ENCODE measurements at regions not wholly inside any gene's neighbourhood (a gene's known extent, or its start where the extent isn't known, plus 50 kb on each side); places are given as distances from the start of the nearest gene placed in this dataset.

DNA sequence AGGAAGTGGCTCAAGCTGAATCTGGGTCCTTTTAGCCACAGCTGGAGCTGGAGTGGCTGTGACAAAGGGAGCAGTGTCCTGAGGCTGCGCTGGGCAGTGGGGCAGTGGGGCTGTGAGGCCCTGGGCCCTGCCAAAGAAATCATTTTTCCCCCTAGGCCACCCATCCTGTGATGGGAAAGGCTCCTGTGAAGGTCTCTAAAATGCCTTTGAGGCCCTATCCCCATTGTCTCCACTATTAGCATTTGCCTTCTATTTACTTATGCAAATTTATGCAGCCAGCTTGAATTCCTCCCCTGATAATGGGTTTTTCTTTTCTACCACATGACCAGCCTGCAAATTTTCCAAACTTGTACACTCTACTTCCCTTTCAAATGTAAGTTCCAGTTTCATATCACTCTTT is 539.2 kb downstream of the MEI4 start:
- ChIA-PET CTCF (no interaction called here), POLR2A (no interaction called here)
- Histone ChIP-seq H2AFZ (ENCODE audit: low read depth) (no peak overlapping the region), H3K4me2 (no peak overlapping the region), H3K9me3 (no peaks in the 10 kb centered on the region), H4K20me1 (ENCODE audit: insufficient read depth) (no peaks in the 10 kb centered on the region), H3K27me3 (ENCODE audit: insufficient read depth) (no peaks in the 10 kb centered on the region), H3K4me1 (ENCODE audit: control insufficient read depth in 1 of 2, insufficient read depth in 2 of 2, low read depth in 1 of 2, low read length in 1 of 2) (no peaks in the 10 kb centered on the region), H3K36me3 (replicated peaks in 1 of 2; ENCODE audit: control insufficient read depth in 1 of 2, insufficient read depth in 2 of 2, low read length in 1 of 2) (no peaks in the 10 kb centered on the region), H3F3A (replicated peaks; ENCODE audit: insufficient read depth) (no peaks in the 10 kb centered on the region), H3K9me2 (0 out of 2 replicates have a peak, but pooled peaks cover 1% of the 10 kb centered on the region), H3K9ac (no peak overlapping the region), H3K27ac (ENCODE audit: low read depth in 2 of 2, low read length in 1 of 2) (no peak overlapping the region), H3K4me3 (ENCODE audit: low read depth in 2 of 2, low read length in 1 of 2) (no peak overlapping the region), H3K79me2 (ENCODE audit: insufficient read depth) (no peaks in the 10 kb centered on the region)
- TF ChIP-seq FOXJ3 (CRISPR knock-in tag; IDR thresholded peaks at IDR 0.05) (no peak), NRF1 (IDR thresholded peaks at IDR 0.05; ENCODE audit: low read depth, low read length) (no peak), TEAD4 (IDR thresholded peaks at IDR 0.05; ENCODE audit: borderline replicate concordance, insufficient read depth) (no peak), SIN3A (IDR thresholded peaks at IDR 0.05; ENCODE audit: borderline replicate concordance, low read depth, low read length) (no peak), RFX5 (IDR thresholded peaks at IDR 0.05; ENCODE audit: low read length) (no peak), TCF12 (IDR thresholded peaks at IDR 0.05) (no peak), NFIC (IDR thresholded peaks at IDR 0.05; ENCODE audit: borderline replicate concordance) (no peak)
- TF ChIP-seq, protein P1, sequence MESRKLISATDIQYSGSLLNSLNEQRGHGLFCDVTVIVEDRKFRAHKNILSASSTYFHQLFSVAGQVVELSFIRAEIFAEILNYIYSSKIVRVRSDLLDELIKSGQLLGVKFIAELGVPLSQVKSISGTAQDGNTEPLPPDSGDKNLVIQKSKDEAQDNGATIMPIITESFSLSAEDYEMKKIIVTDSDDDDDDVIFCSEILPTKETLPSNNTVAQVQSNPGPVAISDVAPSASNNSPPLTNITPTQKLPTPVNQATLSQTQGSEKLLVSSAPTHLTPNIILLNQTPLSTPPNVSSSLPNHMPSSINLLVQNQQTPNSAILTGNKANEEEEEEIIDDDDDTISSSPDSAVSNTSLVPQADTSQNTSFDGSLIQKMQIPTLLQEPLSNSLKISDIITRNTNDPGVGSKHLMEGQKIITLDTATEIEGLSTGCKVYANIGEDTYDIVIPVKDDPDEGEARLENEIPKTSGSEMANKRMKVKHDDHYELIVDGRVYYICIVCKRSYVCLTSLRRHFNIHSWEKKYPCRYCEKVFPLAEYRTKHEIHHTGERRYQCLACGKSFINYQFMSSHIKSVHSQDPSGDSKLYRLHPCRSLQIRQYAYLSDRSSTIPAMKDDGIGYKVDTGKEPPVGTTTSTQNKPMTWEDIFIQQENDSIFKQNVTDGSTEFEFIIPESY (IDR thresholded peaks at IDR 0.05; ENCODE audit: borderline replicate concordance, low read depth): no peak
- no peak for DNase-seq
- WGBS (ENCODE audit: low lambda C conversion rate): 9% methylated on average over 1 of the region's 1 CpG

DNA sequence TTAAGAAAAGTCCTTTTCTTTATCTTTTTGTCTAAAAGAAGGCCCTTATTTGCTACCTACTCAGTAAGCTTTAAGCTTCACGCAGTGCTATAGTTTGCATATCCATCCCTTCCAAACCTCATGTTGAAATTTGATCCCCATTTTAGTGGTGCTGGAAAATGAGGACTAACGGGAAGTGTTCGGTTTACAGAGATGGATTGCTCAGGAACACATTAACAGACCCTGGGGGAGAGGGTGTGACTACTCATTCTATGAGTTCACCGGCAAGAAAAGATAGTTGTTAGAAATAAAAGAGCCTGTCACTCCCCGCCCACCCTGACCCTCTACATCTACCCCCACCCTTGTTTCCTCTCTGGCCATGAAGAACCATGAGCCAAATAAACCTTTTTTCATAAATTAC is 546.2 kb downstream of the MEI4 start:
- Histone ChIP-seq H3K36me3 (replicated peaks in 1 of 2; ENCODE audit: control insufficient read depth in 1 of 2, insufficient read depth in 2 of 2, low read length in 1 of 2) (no peaks in the 10 kb centered on the region), H3K4me1 (ENCODE audit: control insufficient read depth in 1 of 2, insufficient read depth in 2 of 2, low read depth in 1 of 2, low read length in 1 of 2) (no peaks in the 10 kb centered on the region), H3F3A (replicated peaks; ENCODE audit: insufficient read depth) (no peaks in the 10 kb centered on the region), H4K20me1 (ENCODE audit: insufficient read depth) (no peaks in the 10 kb centered on the region), H3K9me2 (0 out of 2 replicates have a peak, but pooled peaks cover 2% of the 10 kb centered on the region), H3K27me3 (ENCODE audit: insufficient read depth) (no peaks in the 10 kb centered on the region), H3K79me2 (ENCODE audit: insufficient read depth) (no peaks in the 10 kb centered on the region), H3K4me3 (ENCODE audit: low read depth in 2 of 2, low read length in 1 of 2) (no peak overlapping the region), H3K9me3 (no peaks in the 10 kb centered on the region), H2AFZ (ENCODE audit: low read depth) (no peak overlapping the region), H3K4me2 (no peak overlapping the region), H3K27ac (ENCODE audit: low read depth in 2 of 2, low read length in 1 of 2) (no peak overlapping the region), H3K9ac (no peak overlapping the region)
- POLR2A ChIA-PET: no interaction called here
- CTCF ChIA-PET: no interaction called here
- TF ChIP-seq RCOR1 (IDR thresholded peaks at IDR 0.05; ENCODE audit: low read length): no peak
- no peak for TF ChIP-seq TAF1 (IDR thresholded peaks at IDR 0.05; ENCODE audit: borderline replicate concordance, low read depth, low read length)
- 15% methylated on average over 5 of the region's 5 CpGs for WGBS (ENCODE audit: low lambda C conversion rate)
- no peak for DNase-seq

DNA sequence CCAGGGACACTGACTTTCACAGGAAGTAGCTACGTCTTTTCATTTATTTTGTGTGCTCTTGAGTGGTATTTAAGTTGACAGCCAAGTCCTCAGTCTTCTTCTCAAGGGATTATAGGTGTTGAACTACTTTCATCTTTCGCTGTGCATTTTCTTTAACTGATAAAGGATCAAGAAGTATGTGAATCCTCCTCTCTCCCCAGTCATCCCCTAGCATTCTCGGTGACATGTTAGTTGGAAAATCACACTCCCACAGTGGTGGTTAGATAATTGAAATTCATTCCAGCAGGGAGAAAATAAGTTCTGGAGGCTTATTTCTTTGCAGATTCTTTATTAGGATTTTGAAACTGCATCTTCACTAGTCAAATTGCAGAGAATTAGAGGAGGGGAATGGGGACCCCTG is 569.4 kb downstream of the MEI4 start:
- no peaks in the 10 kb centered on the region for H4K20me1 ChIP-seq (ENCODE audit: insufficient read depth)
- H3K9me2 ChIP-seq: no peaks in the 10 kb centered on the region
- no peak overlapping the region for H3K9ac ChIP-seq
- no peaks in the 10 kb centered on the region for H3K79me2 ChIP-seq (ENCODE audit: insufficient read depth)
- no peaks in the 10 kb centered on the region for H3K36me3 ChIP-seq (replicated peaks in 1 of 2; ENCODE audit: control insufficient read depth in 1 of 2, insufficient read depth in 2 of 2, low read length in 1 of 2)
- no peaks in the 10 kb centered on the region for H3K27me3 ChIP-seq (ENCODE audit: insufficient read depth)
- no peak overlapping the region for H2AFZ ChIP-seq (ENCODE audit: low read depth)
- no peak overlapping the region for H3K4me2 ChIP-seq
- no peak for TF ChIP-seq NFIC (IDR thresholded peaks at IDR 0.05; ENCODE audit: borderline replicate concordance)
- TF ChIP-seq POLR2AphosphoS5 (IDR thresholded peaks at IDR 0.05; ENCODE audit: low read depth, low read length): no peak
- TF ChIP-seq, protein P2, sequence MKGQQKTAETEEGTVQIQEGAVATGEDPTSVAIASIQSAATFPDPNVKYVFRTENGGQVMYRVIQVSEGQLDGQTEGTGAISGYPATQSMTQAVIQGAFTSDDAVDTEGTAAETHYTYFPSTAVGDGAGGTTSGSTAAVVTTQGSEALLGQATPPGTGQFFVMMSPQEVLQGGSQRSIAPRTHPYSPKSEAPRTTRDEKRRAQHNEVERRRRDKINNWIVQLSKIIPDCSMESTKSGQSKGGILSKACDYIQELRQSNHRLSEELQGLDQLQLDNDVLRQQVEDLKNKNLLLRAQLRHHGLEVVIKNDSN (IDR thresholded peaks at IDR 0.05; ENCODE audit: borderline replicate concordance, low read depth): no peak
- TF ChIP-seq, protein P3, sequence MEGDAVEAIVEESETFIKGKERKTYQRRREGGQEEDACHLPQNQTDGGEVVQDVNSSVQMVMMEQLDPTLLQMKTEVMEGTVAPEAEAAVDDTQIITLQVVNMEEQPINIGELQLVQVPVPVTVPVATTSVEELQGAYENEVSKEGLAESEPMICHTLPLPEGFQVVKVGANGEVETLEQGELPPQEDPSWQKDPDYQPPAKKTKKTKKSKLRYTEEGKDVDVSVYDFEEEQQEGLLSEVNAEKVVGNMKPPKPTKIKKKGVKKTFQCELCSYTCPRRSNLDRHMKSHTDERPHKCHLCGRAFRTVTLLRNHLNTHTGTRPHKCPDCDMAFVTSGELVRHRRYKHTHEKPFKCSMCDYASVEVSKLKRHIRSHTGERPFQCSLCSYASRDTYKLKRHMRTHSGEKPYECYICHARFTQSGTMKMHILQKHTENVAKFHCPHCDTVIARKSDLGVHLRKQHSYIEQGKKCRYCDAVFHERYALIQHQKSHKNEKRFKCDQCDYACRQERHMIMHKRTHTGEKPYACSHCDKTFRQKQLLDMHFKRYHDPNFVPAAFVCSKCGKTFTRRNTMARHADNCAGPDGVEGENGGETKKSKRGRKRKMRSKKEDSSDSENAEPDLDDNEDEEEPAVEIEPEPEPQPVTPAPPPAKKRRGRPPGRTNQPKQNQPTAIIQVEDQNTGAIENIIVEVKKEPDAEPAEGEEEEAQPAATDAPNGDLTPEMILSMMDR (IDR thresholded peaks at IDR 0.05): no peak
- TF ChIP-seq EP300 (IDR thresholded peaks at IDR 0.05; ENCODE audit: borderline replicate concordance in 1 of 2, low read depth in 1 of 2, low read length in 1 of 2): no peak
- TF ChIP-seq, protein P4, sequence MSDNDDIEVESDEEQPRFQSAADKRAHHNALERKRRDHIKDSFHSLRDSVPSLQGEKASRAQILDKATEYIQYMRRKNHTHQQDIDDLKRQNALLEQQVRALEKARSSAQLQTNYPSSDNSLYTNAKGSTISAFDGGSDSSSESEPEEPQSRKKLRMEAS (IDR thresholded peaks at IDR 0.05; ENCODE audit: low read depth): no peak
- no peak for TF ChIP-seq FOSL2 (IDR thresholded peaks at IDR 0.05; ENCODE audit: borderline replicate concordance, low read depth)
- H3K4me1 ChIP-seq (ENCODE audit: control insufficient read depth in 1 of 2, insufficient read depth in 2 of 2, low read depth in 1 of 2, low read length in 1 of 2): no peaks in the 10 kb centered on the region
- 29% methylated on average over 3 of the region's 3 CpGs for WGBS (ENCODE audit: low lambda C conversion rate)
- CTCF ChIA-PET: no interaction called here
- no peak overlapping the region for H3K4me3 ChIP-seq (ENCODE audit: low read depth in 2 of 2, low read length in 1 of 2)
- DNase-seq: no peak
- H3K9me3 ChIP-seq: no peaks in the 10 kb centered on the region
- H3F3A ChIP-seq (replicated peaks; ENCODE audit: insufficient read depth): no peaks in the 10 kb centered on the region
- H3K27ac ChIP-seq (ENCODE audit: low read depth in 2 of 2, low read length in 1 of 2): no peak overlapping the region
- POLR2A ChIA-PET: no interaction called here
